ENCODE measurements at regions not wholly inside any gene's neighbourhood (a gene's known extent, or its start where the extent isn't known, plus 50 kb on each side); places are given as distances from the start of the nearest gene placed in this dataset.

GRCh38 chr2:111704246-111704645 is 179.7 kb downstream of the ANAPC1 start:
- DNase-seq = no peak

- no peak for DNase-seq
Observed at GRCh38 chr2:111705239-111705638, 178.8 kb downstream of the ANAPC1 start.

GRCh38 chr2:111705711-111706336 is 178.2 kb downstream of the ANAPC1 start:
- DNase-seq = no peak

- no peak for DNase-seq
Observed at GRCh38 chr2:111706481-111707001, 177.5 kb downstream of the ANAPC1 start.

GRCh38 chr2:111707700-111708099 is 176.3 kb downstream of the ANAPC1 start:
- DNase-seq = no peak

GRCh38 chr2:111708476-111709180 is 175.4 kb downstream of the ANAPC1 start:
- DNase-seq = no peak

GRCh38 chr2:111709321-111709720 is 174.7 kb downstream of the ANAPC1 start:
- DNase-seq = no peak

- DNase-seq = no peak
Observed at GRCh38 chr2:111710085-111710484, 173.9 kb downstream of the ANAPC1 start.

GRCh38 chr2:111710613-111711012 is 173.4 kb downstream of the ANAPC1 start:
- DNase-seq = no peak

GRCh38 chr2:111711270-111711669 is 172.7 kb downstream of the ANAPC1 start:
- DNase-seq = no peak

GRCh38 chr2:111712361-111712760 is 171.6 kb downstream of the ANAPC1 start:
- no peak for DNase-seq

GRCh38 chr2:111712940-111713515 is 171.0 kb downstream of the ANAPC1 start:
- no peak for DNase-seq

- DNase-seq = no peak
Observed at GRCh38 chr2:111715987-111716904, 167.7 kb downstream of the ANAPC1 start.

- DNase-seq = no peak
Observed at GRCh38 chr2:111716905-111717775, 166.9 kb downstream of the ANAPC1 start.

Data from DMS 273 treated with DMSO at 0.1 percent for 48 hours (cell line).